Stimulated activated naive CD8-positive, alpha-beta T cell treated with anti-CD3 and anti-CD28 coated beads, Interleukin-15, amount 100 ng/mL, for 72 hours (primary cell): ENCODE measurements at regions not wholly inside any gene's neighbourhood (a gene's known extent, or its start where the extent isn't known, plus 50 kb on each side); places are given as distances from the start of the nearest gene placed in this dataset.

Experiments
- ATAC-seq: fragments of 150-1000 bp; cut with Tn5 transposase; 2 replicates; pipeline ENCODE4 v1.10.0; 2021; ENCODE audit warnings: mild to moderate bottlenecking, moderate library complexity
- DNase-seq, 2 donors: peaks; one replicate each; pipeline ENCODE4 v3.0.0; 2021 to 2022
- H3K27ac Mint-ChIP-seq, 2 donors: one replicate each; pipeline ENCODE4 v1.8.0; 2022; ENCODE audit warnings: mild to moderate bottlenecking in 2 of 2, mixed read lengths in 2 of 2, moderate library complexity in 2 of 2
- H3K27me3 Mint-ChIP-seq: one replicate; pipeline ENCODE4 v1.8.0; 2022; ENCODE audit warnings: mixed read lengths
- H3K4me1 Mint-ChIP-seq: one replicate; pipeline ENCODE4 v1.8.0; 2022; ENCODE audit warnings: mild to moderate bottlenecking, mixed read lengths
- H3K4me3 Mint-ChIP-seq, 2 donors: one replicate each; pipeline ENCODE4 v1.8.0; 2022; ENCODE audit warnings: mild to moderate bottlenecking in 2 of 2, mixed read lengths in 2 of 2, moderate library complexity in 1 of 2
- H3K9me3 Mint-ChIP-seq, 2 donors: one replicate each; pipeline ENCODE4 v1.8.0; 2022; ENCODE audit warnings: mixed read lengths in 2 of 2

- ATAC-seq (no peak), DNase-seq (no peak)
- Mint-ChIP-seq H3K4me3 (no peak overlapping the region), H3K27me3 (peaks cover 66% of the 10 kb centered on the region), H3K9me3 (peaks cover 5 to 15% of the 10 kb centered on the region in 2 donors), H3K27ac (no peak overlapping the region), H3K4me1 (no peaks in the 10 kb centered on the region)
These were observed 160.7 kb upstream of the MKI67 start for GRCh38 chr10:128286762-128287500.

DNA sequence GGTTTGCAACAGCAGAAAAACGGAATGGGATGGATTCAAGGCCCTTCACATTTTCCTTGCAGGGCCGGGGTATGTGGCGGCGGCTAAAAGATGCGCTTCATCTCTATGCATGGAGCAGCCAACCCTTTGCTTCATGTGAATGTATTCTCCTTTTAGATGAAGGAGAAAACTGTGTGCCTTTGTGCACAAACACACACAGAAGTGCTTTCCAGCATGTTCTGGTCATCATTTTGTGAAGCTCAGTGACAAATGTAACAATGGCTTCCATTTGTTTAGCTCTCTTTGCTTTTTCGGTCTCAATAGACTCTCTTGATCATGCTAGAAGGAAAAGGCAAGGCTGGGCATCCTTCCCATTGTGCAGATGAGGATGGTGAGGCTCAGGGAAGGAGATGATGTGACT is 161.7 kb upstream of the MKI67 start:
- peaks cover 66% of the 10 kb centered on the region for H3K27me3 Mint-ChIP-seq
- peaks cover 5 to 15% of the 10 kb centered on the region in 2 donors for H3K9me3 Mint-ChIP-seq

GRCh38 chr10:128289621-128290020 is 163.4 kb upstream of the MKI67 start:
- Mint-ChIP-seq H3K4me3 (no peak overlapping the region), H3K27ac (peak overlapping the region in 1 of 2 donors; percentile 27), H3K4me1 (no peaks in the 10 kb centered on the region), H3K27me3 (peaks cover 59% of the 10 kb centered on the region), H3K9me3 (peaks cover 5 to 15% of the 10 kb centered on the region in 2 donors)
- DNase-seq (no peak), ATAC-seq (no peak)

More for the DNA sequence above, 161.7 kb upstream of the MKI67 start:
- DNase-seq (no peak), ATAC-seq (no peak)
- H3K4me1 Mint-ChIP-seq = no peaks in the 10 kb centered on the region
- H3K4me3 Mint-ChIP-seq = no peak overlapping the region
- H3K27ac Mint-ChIP-seq = no peak overlapping the region

DNA sequence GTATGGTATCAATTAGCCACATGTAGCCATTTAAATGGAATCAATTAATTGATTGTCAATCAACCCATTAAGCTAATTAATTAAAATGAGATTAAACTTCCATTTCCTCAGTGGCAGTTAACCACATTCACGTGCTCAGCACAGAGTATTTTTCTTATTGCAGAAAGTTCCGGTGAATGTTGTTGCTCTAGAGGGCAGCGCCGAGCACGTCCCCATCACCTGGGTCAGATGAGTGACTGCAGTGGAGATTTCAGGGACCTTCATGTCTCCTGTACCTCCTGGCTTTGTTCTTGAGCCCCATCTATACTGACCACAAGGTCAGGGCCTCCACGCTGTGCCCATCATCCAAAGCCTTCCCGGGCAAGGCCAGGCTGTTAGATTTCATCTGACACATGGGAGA is 168.8 kb upstream of the MKI67 start:
- Mint-ChIP-seq H3K9me3 (peaks cover 5 to 21% of the 10 kb centered on the region in 2 donors), H3K27me3 (peaks cover 16% of the 10 kb centered on the region), H3K4me1 (no peaks in the 10 kb centered on the region), H3K27ac (no peak overlapping the region), H3K4me3 (no peak overlapping the region)
- DNase-seq = no peak
- no peak for ATAC-seq

DNA sequence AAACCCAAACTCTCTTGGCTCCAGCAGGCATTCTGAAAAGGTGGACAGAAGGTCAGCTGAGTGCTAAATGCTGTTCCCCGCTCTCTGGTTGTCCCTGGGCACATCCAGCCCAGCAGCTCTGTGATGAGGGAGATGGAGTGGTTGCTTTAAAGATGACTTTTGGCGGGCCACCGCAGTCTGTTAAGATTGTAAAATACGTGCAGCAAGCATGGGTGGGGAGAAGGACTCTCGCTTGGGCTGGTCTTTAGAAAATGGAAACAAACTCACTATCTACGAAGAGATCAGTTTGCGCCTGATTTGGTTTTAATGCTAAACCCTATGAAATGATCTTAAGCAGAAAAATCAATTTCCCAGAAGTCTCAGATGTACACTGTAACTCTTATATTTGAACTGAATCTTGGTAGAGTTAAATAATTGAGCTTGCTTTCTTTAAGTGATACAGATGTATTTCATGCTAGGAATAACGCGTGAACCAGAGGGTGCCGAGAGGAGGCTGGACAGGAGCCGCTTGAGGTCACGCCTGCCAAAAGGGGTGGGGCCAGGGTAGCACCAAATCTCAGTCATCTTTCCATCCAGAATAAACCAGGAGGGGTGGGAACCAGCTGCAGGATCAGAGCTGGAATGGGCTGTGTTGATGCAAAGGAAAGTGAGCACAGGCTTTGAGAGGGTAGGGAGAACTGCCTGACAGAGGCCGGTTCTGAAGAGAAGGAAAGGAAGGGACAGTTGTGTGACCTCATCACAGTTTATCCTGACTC is 170.2 kb upstream of the MKI67 start:
- H3K27ac Mint-ChIP-seq = no peak overlapping the region
- H3K4me1 Mint-ChIP-seq = no peaks in the 10 kb centered on the region
- ATAC-seq (no peak), DNase-seq (no peak)
- H3K27me3 Mint-ChIP-seq = peaks cover 1% of the 10 kb centered on the region
- no peak overlapping the region for H3K4me3 Mint-ChIP-seq
- peaks cover 9 to 21% of the 10 kb centered on the region in 2 donors for H3K9me3 Mint-ChIP-seq

GRCh38 chr10:128297709-128298378 is 171.6 kb upstream of the MKI67 start:
- no peak overlapping the region for H3K4me3 Mint-ChIP-seq
- DNase-seq (no peak), ATAC-seq (no peak)
- H3K9me3 Mint-ChIP-seq = peaks cover 18 to 30% of the 10 kb centered on the region in 2 donors
- H3K4me1 Mint-ChIP-seq = no peaks in the 10 kb centered on the region
- H3K27ac Mint-ChIP-seq = no peak overlapping the region
- H3K27me3 Mint-ChIP-seq = no peaks in the 10 kb centered on the region

DNA sequence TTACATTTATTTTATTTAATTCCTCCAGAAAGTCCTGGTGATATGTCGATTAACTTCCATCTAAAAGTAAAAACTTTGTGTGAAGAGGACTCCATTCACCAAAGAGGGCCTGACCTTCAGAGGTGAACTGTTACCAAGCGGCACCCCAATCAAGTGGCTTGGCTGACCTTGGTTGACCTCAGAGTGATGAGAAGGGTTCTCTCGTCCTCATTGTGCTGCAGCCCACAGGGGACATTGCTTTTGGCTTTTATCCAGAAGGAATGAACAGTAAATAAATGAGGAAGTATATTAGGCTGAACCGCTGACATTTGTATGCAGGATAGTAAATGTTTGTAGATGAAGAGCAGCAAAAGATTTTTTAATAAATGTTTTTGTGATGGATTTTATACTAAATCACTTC is 172.4 kb upstream of the MKI67 start:
- no peak overlapping the region for H3K4me3 Mint-ChIP-seq
- H3K27ac Mint-ChIP-seq = no peak overlapping the region
- H3K4me1 Mint-ChIP-seq = no peaks in the 10 kb centered on the region
- H3K9me3 Mint-ChIP-seq = peaks cover 22 to 34% of the 10 kb centered on the region in 2 donors
- ATAC-seq = no peak
- no peak for DNase-seq
- no peaks in the 10 kb centered on the region for H3K27me3 Mint-ChIP-seq

DNA sequence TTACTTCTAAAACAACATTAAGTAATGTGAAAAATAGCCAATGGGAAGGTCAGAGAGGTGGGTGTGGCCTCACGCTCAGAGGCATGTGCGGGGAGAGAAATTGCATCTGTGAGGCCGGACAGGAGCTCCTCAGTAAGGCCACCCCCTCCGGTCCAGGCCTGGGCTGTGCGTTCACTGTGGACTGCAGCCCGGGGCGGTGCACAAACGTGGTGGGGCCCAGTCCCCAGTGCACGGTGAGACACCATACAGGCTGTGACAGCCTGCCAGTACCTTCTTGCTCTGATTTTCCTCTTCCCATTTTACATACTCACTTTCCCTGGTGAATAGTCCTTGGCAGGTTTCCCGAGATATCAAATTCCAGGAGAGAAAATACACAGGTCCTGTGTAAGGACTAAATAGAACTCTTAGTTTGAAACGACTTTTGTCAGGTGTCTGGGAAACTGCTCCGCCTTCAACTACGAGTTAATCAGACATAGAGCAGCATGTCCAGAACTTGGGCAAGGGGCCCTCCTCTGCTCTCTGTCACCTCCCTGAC is 174.1 kb upstream of the MKI67 start:
- DNase-seq = no peak
- no peak for ATAC-seq
- Mint-ChIP-seq H3K4me1 (no peaks in the 10 kb centered on the region), H3K4me3 (no peak overlapping the region), H3K27me3 (peaks cover 8% of the 10 kb centered on the region), H3K27ac (no peak overlapping the region), H3K9me3 (peaks cover 22 to 34% of the 10 kb centered on the region in 2 donors)

- no peak for ATAC-seq
- no peak overlapping the region for H3K27ac Mint-ChIP-seq
- peaks cover 8% of the 10 kb centered on the region for H3K27me3 Mint-ChIP-seq
- no peaks in the 10 kb centered on the region for H3K4me1 Mint-ChIP-seq
- H3K4me3 Mint-ChIP-seq = no peak overlapping the region
- DNase-seq = no peak
- H3K9me3 Mint-ChIP-seq = peaks cover 22 to 34% of the 10 kb centered on the region in 2 donors
These were observed 174.8 kb upstream of the MKI67 start for GRCh38 chr10:128301051-128301450.

DNA sequence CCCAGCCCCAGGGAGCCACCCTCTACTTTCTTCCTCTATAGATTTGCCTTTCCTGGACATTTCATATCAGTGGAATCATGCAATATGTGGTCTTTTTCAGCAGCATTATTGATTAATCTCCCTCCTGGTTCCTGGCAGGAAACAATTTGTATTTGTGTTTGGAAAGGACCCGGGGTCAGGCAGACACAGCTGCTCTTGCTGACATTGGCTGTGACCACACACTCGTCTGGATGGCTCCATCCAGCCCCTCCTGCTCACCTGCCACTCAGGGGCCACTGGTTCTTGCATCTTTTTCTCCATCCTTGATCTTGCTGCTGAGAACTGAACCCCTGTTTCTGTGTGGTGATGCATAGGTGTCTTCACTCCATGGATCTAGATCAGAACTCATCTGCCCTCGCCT is 176.6 kb upstream of the MKI67 start:
- Mint-ChIP-seq H3K9me3 (peaks cover 22 to 34% of the 10 kb centered on the region in 2 donors), H3K4me3 (no peak overlapping the region), H3K27me3 (peaks cover 8% of the 10 kb centered on the region), H3K4me1 (no peaks in the 10 kb centered on the region), H3K27ac (no peak overlapping the region)
- ATAC-seq (no peak), DNase-seq (no peak)

DNA sequence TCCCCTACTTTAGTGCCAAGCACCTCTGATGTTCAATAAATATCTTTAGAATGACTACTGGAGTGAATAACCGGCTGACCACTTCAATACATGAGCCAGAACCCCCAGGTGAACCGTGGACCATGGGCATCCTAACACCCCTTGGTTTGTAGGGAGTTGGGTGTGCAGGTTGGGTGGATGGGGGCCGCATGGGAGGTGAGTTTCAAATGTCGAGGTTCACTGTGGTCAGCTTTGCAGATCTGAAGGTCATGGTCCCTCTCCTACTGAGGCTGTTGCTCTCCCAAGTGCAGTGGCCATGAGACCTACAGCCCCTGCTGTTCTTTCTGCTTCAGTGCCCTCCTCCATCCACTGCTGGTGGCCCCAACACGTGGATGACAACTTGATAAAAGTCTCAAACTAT is 178.0 kb upstream of the MKI67 start:
- DNase-seq (no peak), ATAC-seq (no peak)
- peaks cover 8% of the 10 kb centered on the region for H3K27me3 Mint-ChIP-seq
- no peak overlapping the region for H3K27ac Mint-ChIP-seq
- H3K9me3 Mint-ChIP-seq = peaks cover 22 to 34% of the 10 kb centered on the region in 2 donors
- no peak overlapping the region for H3K4me3 Mint-ChIP-seq
- no peaks in the 10 kb centered on the region for H3K4me1 Mint-ChIP-seq

- H3K27ac Mint-ChIP-seq = no peak overlapping the region
- H3K9me3 Mint-ChIP-seq = peaks cover 19 to 21% of the 10 kb centered on the region in 2 donors
- DNase-seq (no peak), ATAC-seq (no peak)
- H3K4me3 Mint-ChIP-seq = no peak overlapping the region
- peaks cover 8% of the 10 kb centered on the region for H3K27me3 Mint-ChIP-seq
- no peaks in the 10 kb centered on the region for H3K4me1 Mint-ChIP-seq
These were observed 179.6 kb upstream of the MKI67 start for GRCh38 chr10:128305601-128306345.

DNA sequence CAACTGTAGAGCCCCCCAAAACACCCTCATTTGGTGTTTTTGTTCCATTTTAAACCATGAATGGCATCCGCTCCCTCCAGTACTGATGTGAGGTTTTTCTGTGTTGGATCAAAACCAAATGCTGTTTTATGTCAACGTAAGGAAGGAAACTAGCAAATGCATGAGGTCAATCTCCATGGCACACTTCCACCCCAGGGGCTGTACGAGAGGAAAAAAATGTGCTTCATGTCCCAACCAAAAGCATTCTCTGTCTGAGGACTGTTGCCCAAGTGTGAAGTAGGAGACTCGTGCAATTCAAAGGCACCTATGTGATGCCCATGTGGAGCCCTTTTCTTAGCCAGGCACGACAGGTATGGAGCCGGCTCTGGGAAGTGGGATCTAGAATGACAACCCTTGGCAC is 180.3 kb upstream of the MKI67 start:
- Mint-ChIP-seq H3K4me3 (no peak overlapping the region), H3K27ac (no peak overlapping the region), H3K4me1 (no peaks in the 10 kb centered on the region), H3K9me3 (peaks cover 12 to 13% of the 10 kb centered on the region in 2 donors), H3K27me3 (peaks cover 8% of the 10 kb centered on the region)
- DNase-seq (no peak), ATAC-seq (no peak)

GRCh38 chr10:128306966-128307365 is 180.7 kb upstream of the MKI67 start:
- Mint-ChIP-seq H3K4me3 (no peak overlapping the region), H3K27me3 (peaks cover 8% of the 10 kb centered on the region), H3K9me3 (peaks cover 9% of the 10 kb centered on the region in 2 donors), H3K4me1 (no peaks in the 10 kb centered on the region), H3K27ac (no peak overlapping the region)
- DNase-seq (no peak), ATAC-seq (no peak)

DNA sequence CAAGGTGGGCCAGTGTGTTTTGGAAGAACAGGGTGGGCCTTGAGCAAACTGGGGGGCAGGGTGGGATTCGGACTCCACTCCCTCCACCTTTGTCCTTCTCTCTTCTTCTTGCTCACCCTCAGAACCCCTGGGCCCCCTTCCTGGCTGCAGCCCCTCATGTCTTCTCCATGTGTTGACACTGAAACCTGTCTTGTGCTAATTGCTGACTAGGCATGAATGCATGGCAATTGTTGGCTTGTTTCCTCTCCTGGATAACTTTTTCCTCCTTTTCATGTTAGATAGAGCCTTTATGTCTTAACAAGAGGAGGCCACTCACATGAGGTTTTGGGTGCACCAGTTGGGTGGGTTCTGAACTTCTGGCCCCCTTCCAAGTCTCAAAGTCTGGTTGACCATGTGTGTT is 181.6 kb upstream of the MKI67 start:
- no peak overlapping the region for H3K27ac Mint-ChIP-seq
- H3K27me3 Mint-ChIP-seq = peaks cover 8% of the 10 kb centered on the region
- no peak for ATAC-seq
- DNase-seq = no peak
- no peak overlapping the region for H3K4me3 Mint-ChIP-seq
- no peaks in the 10 kb centered on the region for H3K4me1 Mint-ChIP-seq
- peaks cover 4 to 5% of the 10 kb centered on the region in 2 donors for H3K9me3 Mint-ChIP-seq
